SK-N-SH treated with all-trans-retinoic acid at 6 μM for 48 hours (cell line): ENCODE measurements at regions not wholly inside any gene's neighbourhood (a gene's known extent, or its start where the extent isn't known, plus 50 kb on each side); places are given as distances from the start of the nearest gene placed in this dataset.
"Not testable (repeated sequence)": the region's sequence is repeated elsewhere in the genome, so short reads cannot be mapped to it uniquely, and the experiment has no call there.

ENCODE experiments used
- ATAC-seq: fragments of 200-7000 bp; cut with Tn5 transposase; 3 replicates; pipeline ENCODE4 v1.9.1; 2020; ENCODE audit warnings: mild to moderate bottlenecking, moderate library complexity
- ARNTL ChIP-seq: fragments of 450-650 bp; formaldehyde crosslinking; IDR thresholded peaks from 2 replicates; pipeline ENCODE4 v1.5.0; 2020; ENCODE audit warnings: low read depth, mild to moderate bottlenecking, moderate library complexity, borderline replicate concordance
- BACH2 ChIP-seq: fragments of 250-450 bp; sonication (Bioruptor Pico); IDR thresholded peaks from 2 replicates; pipeline ENCODE4 v1.9.0; 2021; ENCODE audit warnings: mild to moderate bottlenecking, borderline replicate concordance
- CSDC2 ChIP-seq: fragments of 250-450 bp; sonication (Bioruptor Pico); IDR thresholded peaks from 2 replicates; pipeline ENCODE4 v1.5.0; 2020; ENCODE audit warnings: mild to moderate bottlenecking, moderate library complexity
- ESRRG ChIP-seq: fragments of 250-450 bp; sonication (Bioruptor Pico); IDR thresholded peaks from 2 replicates; pipeline ENCODE4 v1.6.1; 2021; ENCODE audit warnings: mild to moderate bottlenecking
- GLIS3 ChIP-seq: fragments of 250-450 bp; sonication (Bioruptor Pico); IDR thresholded peaks from 2 replicates; pipeline ENCODE4 v1.5.0; 2020; ENCODE audit warnings: mild to moderate bottlenecking, moderate library complexity
- ISL1 ChIP-seq: fragments of 250-450 bp; sonication (Bioruptor Pico); IDR thresholded peaks from 2 replicates; pipeline ENCODE4 v2.1.2; 2022; ENCODE audit warnings: mild to moderate bottlenecking, moderate library complexity
- OSR1 ChIP-seq: fragments of 250-450 bp; sonication (Bioruptor Pico); IDR thresholded peaks from 2 replicates; pipeline ENCODE4 v1.8.0; 2022; ENCODE audit warnings: moderate library complexity, mild to moderate bottlenecking, inconsistent platforms
- PATZ1 ChIP-seq: fragments of 250-450 bp; sonication (Bioruptor Pico); IDR thresholded peaks from 2 replicates; pipeline ENCODE4 v1.8.0; 2020; ENCODE audit warnings: mild to moderate bottlenecking, moderate library complexity, borderline replicate concordance
- PPARA ChIP-seq: fragments of 250-450 bp; sonication (Bioruptor Pico); IDR thresholded peaks from 2 replicates; pipeline ENCODE4 v1.5.0; 2020; ENCODE audit warnings: mild to moderate bottlenecking, borderline replicate concordance
- RARB ChIP-seq: fragments of 250-450 bp; sonication (Bioruptor Pico); IDR thresholded peaks from 2 replicates; pipeline ENCODE4 v1.8.0; 2021; ENCODE audit warnings: mild to moderate bottlenecking, moderate library complexity
- SNAI2 ChIP-seq: fragments of 250-450 bp; sonication (Bioruptor Pico); IDR thresholded peaks from 2 replicates; pipeline ENCODE4 v1.5.0; 2020; ENCODE audit warnings: mild to moderate bottlenecking, moderate library complexity
- TCF4 ChIP-seq: fragments of 250-450 bp; sonication (Bioruptor Pico); IDR thresholded peaks from 2 replicates; pipeline ENCODE4 v1.8.0; 2021; ENCODE audit warnings: mild to moderate bottlenecking, moderate library complexity, borderline replicate concordance
- TOX ChIP-seq: fragments of 250-450 bp; sonication (Bioruptor Pico); IDR thresholded peaks from 2 replicates; pipeline ENCODE4 v1.8.0; 2021; ENCODE audit warnings: mild to moderate bottlenecking, moderate library complexity, borderline replicate concordance
- ZC3H10 ChIP-seq: fragments of 250-450 bp; sonication (Bioruptor Pico); IDR thresholded peaks from 2 replicates; pipeline ENCODE4 v1.5.1; 2021; ENCODE audit warnings: mild to moderate bottlenecking, moderate library complexity
- ZFP3 ChIP-seq: fragments of 250-450 bp; sonication (Bioruptor Pico); IDR thresholded peaks from 2 replicates; pipeline ENCODE4 v1.5.0; 2020; ENCODE audit warnings: mild to moderate bottlenecking, moderate library complexity
- ZFP30 ChIP-seq: fragments of 450-650 bp; formaldehyde crosslinking; IDR thresholded peaks from 2 replicates; pipeline ENCODE4 v1.5.0; 2022; ENCODE audit warnings: mild to moderate bottlenecking, moderate library complexity
- ZNF565 ChIP-seq: fragments of 450-650 bp; formaldehyde crosslinking; conservative IDR thresholded peaks from 2 replicates; pipeline ENCODE4 v1.5.0; 2020; ENCODE audit warnings: low read depth, mild to moderate bottlenecking, moderate library complexity
- ZNF70 ChIP-seq: fragments of 450-650 bp; formaldehyde crosslinking; IDR thresholded peaks from 2 replicates; pipeline ENCODE4 v1.5.0; 2020; ENCODE audit warnings: mild to moderate bottlenecking, moderate library complexity
- ZNF8 ChIP-seq: fragments of 450-650 bp; formaldehyde crosslinking; IDR thresholded peaks from 2 replicates; pipeline ENCODE4 v1.5.0; 2020; ENCODE audit warnings: mild to moderate bottlenecking, moderate library complexity
- TF ChIP-seq, protein P1 (sequence below): fragments of 250-450 bp; sonication (Bioruptor Pico); IDR thresholded peaks from 2 replicates; pipeline ENCODE4 v1.5.0; 2020; ENCODE audit warnings: mild to moderate bottlenecking, moderate library complexity
- TF ChIP-seq, protein P2 (sequence below): fragments of 250-450 bp; sonication (Bioruptor Pico); IDR thresholded peaks from 2 replicates; pipeline ENCODE4 v1.5.1; 2020; ENCODE audit warnings: low read depth, mild to moderate bottlenecking, moderate library complexity
- TF ChIP-seq, protein P3 (sequence below): fragments of 250-450 bp; sonication (Bioruptor Pico); IDR thresholded peaks from 2 replicates; pipeline ENCODE4 v1.8.0; 2021; ENCODE audit warnings: low read depth, mild to moderate bottlenecking, moderate library complexity, borderline replicate concordance

DNA sequence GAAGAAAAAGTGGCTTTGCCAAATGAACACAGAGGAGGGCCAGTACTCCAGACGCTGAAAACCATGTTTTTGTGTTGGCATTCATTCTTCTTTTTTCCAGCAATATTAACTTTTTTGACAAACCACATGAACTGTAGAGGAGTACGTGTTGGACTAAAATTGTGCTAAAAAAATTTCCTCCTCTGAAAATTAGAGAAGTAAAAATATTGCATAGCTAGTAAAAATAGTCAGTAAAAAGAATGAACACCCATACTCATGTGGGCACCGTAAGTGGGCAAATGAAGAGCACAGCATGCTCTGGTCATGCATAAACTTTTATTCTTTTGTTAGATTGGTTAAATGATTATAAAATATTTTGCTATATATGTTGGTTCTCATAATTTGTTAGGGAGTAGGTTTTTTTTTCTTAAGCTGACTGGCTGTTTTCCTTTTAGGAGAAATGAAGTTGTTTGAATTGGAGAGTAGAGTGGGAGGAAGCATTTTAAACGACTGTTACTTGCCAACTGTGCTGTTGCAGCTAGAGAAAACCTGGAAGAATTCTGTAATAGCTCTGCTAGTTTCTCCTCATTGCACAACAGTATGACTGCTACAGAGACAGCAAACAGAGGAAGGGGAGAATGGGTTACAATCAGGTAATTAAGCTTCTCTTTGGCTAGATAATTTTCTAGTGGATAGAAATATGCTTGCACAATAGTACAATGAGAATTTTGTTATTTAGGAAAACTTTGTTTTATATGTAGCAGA is 222.4 kb downstream of the KCTD12 start:
- TF ChIP-seq GLIS3 (no peak), ARNTL (CRISPR knock-in tag) (no peak), TOX (CRISPR knock-in tag) (no peak), CSDC2 (CRISPR knock-in tag) (no peak), ZNF70 (CRISPR knock-in tag) (no peak), BACH2 (CRISPR knock-in tag) (no peak), ZFP3 (CRISPR knock-in tag) (no peak)
- TF ChIP-seq, protein P1, sequence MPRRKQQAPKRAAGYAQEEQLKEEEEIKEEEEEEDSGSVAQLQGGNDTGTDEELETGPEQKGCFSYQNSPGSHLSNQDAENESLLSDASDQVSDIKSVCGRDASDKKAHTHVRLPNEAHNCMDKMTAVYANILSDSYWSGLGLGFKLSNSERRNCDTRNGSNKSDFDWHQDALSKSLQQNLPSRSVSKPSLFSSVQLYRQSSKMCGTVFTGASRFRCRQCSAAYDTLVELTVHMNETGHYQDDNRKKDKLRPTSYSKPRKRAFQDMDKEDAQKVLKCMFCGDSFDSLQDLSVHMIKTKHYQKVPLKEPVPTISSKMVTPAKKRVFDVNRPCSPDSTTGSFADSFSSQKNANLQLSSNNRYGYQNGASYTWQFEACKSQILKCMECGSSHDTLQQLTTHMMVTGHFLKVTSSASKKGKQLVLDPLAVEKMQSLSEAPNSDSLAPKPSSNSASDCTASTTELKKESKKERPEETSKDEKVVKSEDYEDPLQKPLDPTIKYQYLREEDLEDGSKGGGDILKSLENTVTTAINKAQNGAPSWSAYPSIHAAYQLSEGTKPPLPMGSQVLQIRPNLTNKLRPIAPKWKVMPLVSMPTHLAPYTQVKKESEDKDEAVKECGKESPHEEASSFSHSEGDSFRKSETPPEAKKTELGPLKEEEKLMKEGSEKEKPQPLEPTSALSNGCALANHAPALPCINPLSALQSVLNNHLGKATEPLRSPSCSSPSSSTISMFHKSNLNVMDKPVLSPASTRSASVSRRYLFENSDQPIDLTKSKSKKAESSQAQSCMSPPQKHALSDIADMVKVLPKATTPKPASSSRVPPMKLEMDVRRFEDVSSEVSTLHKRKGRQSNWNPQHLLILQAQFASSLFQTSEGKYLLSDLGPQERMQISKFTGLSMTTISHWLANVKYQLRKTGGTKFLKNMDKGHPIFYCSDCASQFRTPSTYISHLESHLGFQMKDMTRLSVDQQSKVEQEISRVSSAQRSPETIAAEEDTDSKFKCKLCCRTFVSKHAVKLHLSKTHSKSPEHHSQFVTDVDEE = no peak
- no peak for ATAC-seq

GRCh38 chr13:76659074-76659473 is 227.1 kb downstream of the KCTD12 start:
- ATAC-seq = not testable (repeated sequence)

DNA sequence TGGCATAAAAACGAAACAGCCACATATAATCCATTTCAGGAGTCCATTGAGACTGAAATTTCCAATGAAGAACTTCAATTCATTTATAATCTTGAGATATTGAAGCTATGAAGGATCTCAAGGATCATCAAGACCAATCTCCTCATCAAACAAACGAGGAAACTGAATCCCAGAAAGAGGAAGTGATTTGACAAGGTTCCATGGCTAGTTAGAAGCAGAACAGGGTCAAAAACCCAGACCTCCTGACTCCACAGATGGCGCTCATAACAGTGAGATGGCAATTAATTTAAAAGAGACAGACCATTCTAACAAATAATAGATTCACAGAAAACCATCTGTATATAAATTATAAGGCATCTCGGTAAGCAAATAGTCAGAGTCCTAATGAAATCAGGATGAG is 229.7 kb downstream of the KCTD12 start:
- ATAC-seq = no peak
- TF ChIP-seq, protein P2, sequence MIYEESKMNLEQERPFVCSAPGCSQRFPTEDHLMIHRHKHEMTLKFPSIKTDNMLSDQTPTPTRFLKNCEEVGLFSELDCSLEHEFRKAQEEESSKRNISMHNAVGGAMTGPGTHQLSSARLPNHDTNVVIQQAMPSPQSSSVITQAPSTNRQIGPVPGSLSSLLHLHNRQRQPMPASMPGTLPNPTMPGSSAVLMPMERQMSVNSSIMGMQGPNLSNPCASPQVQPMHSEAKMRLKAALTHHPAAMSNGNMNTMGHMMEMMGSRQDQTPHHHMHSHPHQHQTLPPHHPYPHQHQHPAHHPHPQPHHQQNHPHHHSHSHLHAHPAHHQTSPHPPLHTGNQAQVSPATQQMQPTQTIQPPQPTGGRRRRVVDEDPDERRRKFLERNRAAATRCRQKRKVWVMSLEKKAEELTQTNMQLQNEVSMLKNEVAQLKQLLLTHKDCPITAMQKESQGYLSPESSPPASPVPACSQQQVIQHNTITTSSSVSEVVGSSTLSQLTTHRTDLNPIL = no peak
- TF ChIP-seq ZFP30 = no peak
- TF ChIP-seq ARNTL (CRISPR knock-in tag) = no peak
- TF ChIP-seq PATZ1 (CRISPR knock-in tag) = no peak
- TF ChIP-seq ZFP3 (CRISPR knock-in tag) = no peak
- no peak for TF ChIP-seq TOX (CRISPR knock-in tag)
- no peak for TF ChIP-seq OSR1
- TF ChIP-seq PPARA (CRISPR knock-in tag) = no peak
- TF ChIP-seq ESRRG (CRISPR knock-in tag) = no peak
- no peak for TF ChIP-seq ZNF565 (CRISPR knock-in tag)
- TF ChIP-seq ZNF8 (CRISPR knock-in tag) = no peak
- TF ChIP-seq, protein P1 = no peak
- no peak for TF ChIP-seq ZNF70 (CRISPR knock-in tag)
- no peak for TF ChIP-seq SNAI2 (CRISPR knock-in tag)
- TF ChIP-seq, protein P3, sequence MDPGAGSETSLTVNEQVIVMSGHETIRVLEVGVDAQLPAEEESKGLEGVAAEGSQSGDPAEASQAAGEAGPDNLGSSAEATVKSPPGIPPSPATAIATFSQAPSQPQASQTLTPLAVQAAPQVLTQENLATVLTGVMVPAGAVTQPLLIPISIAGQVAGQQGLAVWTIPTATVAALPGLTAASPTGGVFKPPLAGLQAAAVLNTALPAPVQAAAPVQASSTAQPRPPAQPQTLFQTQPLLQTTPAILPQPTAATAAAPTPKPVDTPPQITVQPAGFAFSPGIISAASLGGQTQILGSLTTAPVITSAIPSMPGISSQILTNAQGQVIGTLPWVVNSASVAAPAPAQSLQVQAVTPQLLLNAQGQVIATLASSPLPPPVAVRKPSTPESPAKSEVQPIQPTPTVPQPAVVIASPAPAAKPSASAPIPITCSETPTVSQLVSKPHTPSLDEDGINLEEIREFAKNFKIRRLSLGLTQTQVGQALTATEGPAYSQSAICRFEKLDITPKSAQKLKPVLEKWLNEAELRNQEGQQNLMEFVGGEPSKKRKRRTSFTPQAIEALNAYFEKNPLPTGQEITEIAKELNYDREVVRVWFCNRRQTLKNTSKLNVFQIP = no peak
- no peak for TF ChIP-seq TCF4 (CRISPR knock-in tag)
- no peak for TF ChIP-seq GLIS3
- TF ChIP-seq ISL1 (CRISPR knock-in tag) = no peak
- no peak for TF ChIP-seq ZC3H10 (CRISPR knock-in tag)
- no peak for TF ChIP-seq RARB (CRISPR knock-in tag)
